ENCODE measurements at regions not wholly inside any gene's neighbourhood (a gene's known extent, or its start where the extent isn't known, plus 50 kb on each side); places are given as distances from the start of the nearest gene placed in this dataset.
"Not testable (repeated sequence)": the region's sequence is repeated elsewhere in the genome, so short reads cannot be mapped to it uniquely, and the experiment has no call there.

DNA sequence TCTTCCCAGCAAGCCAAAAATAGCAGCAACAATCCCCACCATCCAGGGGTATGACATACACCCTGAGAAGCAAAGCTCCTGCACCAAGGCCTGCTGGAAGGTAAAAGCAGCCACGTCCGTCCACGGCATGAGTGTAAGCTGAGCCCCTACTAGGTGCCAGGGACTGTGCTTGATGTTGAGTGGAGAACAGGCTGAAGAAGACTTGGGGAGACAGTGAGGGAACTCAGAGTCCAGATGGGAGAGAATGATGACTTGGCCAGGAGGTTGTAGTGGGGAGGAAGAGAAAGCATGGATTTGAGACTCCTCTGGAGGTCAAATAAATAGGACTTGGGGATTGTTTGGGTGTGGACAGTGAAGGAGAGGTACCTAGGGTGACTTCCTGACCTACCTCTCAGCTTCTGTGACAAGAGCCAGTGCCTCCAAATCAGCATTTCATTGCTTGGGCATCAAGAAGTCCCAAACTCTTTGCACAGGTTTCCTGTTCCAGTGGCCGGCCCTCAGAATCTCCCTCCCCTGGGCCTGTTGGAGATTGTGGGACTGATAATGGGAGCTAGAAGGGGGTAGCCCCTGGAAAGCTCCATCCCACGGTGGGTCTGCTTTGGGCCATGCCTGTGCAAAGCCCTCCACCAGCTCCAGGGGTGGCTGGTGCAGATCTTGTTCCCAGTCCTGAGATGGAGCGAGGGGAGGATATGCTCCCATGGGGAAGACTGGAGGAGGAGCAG lies 58.3 kb upstream of the ADAMTS2 start:
- Histone ChIP-seq H3K27me3 (ENCODE audit: insufficient read depth, low read depth) (peaks cover 54% of the 10 kb centered on the region), H3K9me3 (ENCODE audit: insufficient read depth, low read depth) (peaks cover 9% of the 10 kb centered on the region; the same call in 1 of the 2 replicates), H3K4me2 (no peak overlapping the region), H4K20me1 (ENCODE audit: insufficient read depth) (no peaks in the 10 kb centered on the region), H3K36me3 (ENCODE audit: low read depth) (no peaks in the 10 kb centered on the region), H3K9me2 (ENCODE audit: insufficient read depth) (no peaks in the 10 kb centered on the region), H3K27ac (no peak overlapping the region), H3K4me1 (replicated peaks; ENCODE audit: insufficient read depth) (no peaks in the 10 kb centered on the region), H2AFZ (no peak overlapping the region), H3K79me2 (ENCODE audit: low read depth) (no peaks in the 10 kb centered on the region), H3F3A (ENCODE audit: insufficient read depth, low read depth) (no peaks in the 10 kb centered on the region), H3K4me3 (no peak overlapping the region)
- intact Hi-C loops (cut with micrococcal nuclease; ENCODE audit: unreplicated experiment), result no loop called here
- no peak for DNase-seq
- ChIA-PET CTCF (no interaction called here), POLR2A (ENCODE audit: unreplicated experiment) (no interaction called here)
- no TSS peak for BruUV-seq (replicated peaks)
- no peak for TF ChIP-seq EZH2 (IDR thresholded peaks at IDR 0.05; ENCODE audit: low read depth)

DNA sequence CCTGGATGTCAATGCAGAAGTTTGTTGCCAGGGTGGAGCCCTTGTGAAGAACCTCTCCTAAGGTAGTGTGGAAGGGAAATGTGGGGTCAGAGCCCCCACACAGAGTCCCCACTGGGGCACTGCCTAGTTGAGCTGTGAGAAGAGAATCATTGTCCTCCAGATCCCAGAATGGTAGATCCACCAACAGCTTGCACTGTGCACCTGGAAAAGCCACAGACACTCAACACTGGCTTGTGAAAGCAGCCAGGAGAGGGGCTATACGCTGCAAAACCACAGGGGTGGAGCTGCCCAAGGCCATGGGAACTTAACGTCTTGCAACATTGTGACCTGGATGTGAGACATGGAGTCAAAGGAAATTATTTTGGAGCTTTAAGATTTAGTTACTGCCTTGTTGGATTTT lies 55.2 kb upstream of the ADAMTS2 start:
- H3K4me2 ChIP-seq; H3K36me3 ChIP-seq (ENCODE audit: low read depth); H2AFZ ChIP-seq; DNase-seq; H3K4me1 ChIP-seq (replicated peaks; ENCODE audit: insufficient read depth); H3K9me3 ChIP-seq (ENCODE audit: insufficient read depth, low read depth); BruUV-seq (replicated peaks); H4K20me1 ChIP-seq (ENCODE audit: insufficient read depth); H3K9me2 ChIP-seq (ENCODE audit: insufficient read depth); intact Hi-C loops (cut with micrococcal nuclease; ENCODE audit: unreplicated experiment); H3F3A ChIP-seq (ENCODE audit: insufficient read depth, low read depth); H3K27ac ChIP-seq; POLR2A ChIA-PET (ENCODE audit: unreplicated experiment); H3K79me2 ChIP-seq (ENCODE audit: low read depth); H3K4me3 ChIP-seq; CTCF ChIA-PET: not testable (repeated sequence)
- H3K27me3 ChIP-seq (ENCODE audit: insufficient read depth, low read depth), result peaks cover 22% of the 10 kb centered on the region

DNA sequence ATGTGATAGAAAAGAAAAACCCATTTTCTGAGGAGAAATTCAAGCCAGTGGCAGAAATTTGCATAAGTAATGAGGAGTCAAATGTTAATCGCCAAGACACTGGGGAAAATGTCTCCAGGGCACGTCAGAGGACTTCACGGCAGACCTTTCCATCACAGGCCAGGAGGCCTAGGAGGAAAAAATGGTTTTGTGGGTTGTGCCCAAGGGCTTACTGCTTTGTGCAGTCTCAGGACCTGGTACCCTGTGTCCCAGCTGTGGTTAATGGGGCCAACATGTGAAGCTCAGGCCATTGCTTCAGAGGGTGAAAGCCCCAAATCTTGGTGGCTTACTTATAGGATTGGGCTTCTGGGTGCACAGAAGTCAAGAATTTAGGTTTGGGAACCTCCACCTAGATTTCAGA lies 54.8 kb upstream of the ADAMTS2 start:
- Histone ChIP-seq H3K36me3 (ENCODE audit: low read depth) (no peaks in the 10 kb centered on the region), H2AFZ (no peak overlapping the region), H3K4me3 (no peak overlapping the region), H3K9me3 (ENCODE audit: insufficient read depth, low read depth) (peaks cover 9% of the 10 kb centered on the region; the same call in 1 of the 2 replicates), H3K4me2 (no peak overlapping the region), H4K20me1 (ENCODE audit: insufficient read depth) (no peaks in the 10 kb centered on the region), H3K4me1 (replicated peaks; ENCODE audit: insufficient read depth) (no peaks in the 10 kb centered on the region), H3K9me2 (ENCODE audit: insufficient read depth) (no peaks in the 10 kb centered on the region), H3K79me2 (ENCODE audit: low read depth) (no peaks in the 10 kb centered on the region), H3F3A (ENCODE audit: insufficient read depth, low read depth) (no peaks in the 10 kb centered on the region), H3K27me3 (ENCODE audit: insufficient read depth, low read depth) (peaks cover 18% of the 10 kb centered on the region), H3K27ac (no peak overlapping the region)
- TF ChIP-seq, protein P1, sequence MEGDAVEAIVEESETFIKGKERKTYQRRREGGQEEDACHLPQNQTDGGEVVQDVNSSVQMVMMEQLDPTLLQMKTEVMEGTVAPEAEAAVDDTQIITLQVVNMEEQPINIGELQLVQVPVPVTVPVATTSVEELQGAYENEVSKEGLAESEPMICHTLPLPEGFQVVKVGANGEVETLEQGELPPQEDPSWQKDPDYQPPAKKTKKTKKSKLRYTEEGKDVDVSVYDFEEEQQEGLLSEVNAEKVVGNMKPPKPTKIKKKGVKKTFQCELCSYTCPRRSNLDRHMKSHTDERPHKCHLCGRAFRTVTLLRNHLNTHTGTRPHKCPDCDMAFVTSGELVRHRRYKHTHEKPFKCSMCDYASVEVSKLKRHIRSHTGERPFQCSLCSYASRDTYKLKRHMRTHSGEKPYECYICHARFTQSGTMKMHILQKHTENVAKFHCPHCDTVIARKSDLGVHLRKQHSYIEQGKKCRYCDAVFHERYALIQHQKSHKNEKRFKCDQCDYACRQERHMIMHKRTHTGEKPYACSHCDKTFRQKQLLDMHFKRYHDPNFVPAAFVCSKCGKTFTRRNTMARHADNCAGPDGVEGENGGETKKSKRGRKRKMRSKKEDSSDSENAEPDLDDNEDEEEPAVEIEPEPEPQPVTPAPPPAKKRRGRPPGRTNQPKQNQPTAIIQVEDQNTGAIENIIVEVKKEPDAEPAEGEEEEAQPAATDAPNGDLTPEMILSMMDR (conservative IDR thresholded peaks at IDR 0.05), result no peak
- no peak for TF ChIP-seq EZH2 (IDR thresholded peaks at IDR 0.05; ENCODE audit: low read depth)
- no TSS peak for BruUV-seq (replicated peaks)
- intact Hi-C loops (cut with micrococcal nuclease; ENCODE audit: unreplicated experiment), result no loop called here
- no peak for DNase-seq
- ChIA-PET POLR2A (ENCODE audit: unreplicated experiment) (no interaction called here), CTCF (no interaction called here)

DNA sequence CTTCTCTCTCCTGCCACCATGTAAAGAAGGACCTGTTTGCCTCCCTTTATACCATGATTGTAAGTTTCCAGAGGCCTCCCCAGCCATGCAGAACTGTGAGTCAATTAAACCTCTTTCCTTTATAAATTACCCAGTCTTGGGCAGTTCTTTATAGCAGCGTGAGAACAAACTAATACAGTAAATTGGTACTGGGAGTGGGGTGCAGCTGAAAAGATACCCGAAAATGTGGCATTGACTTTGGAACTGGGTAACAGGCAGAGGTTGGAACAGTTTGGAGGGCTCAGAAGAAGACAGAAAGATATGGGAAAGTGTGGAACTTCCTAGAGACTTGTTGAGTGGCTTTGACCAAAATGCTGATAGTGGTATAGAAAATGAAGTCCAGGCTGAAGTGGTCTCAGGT lies 54.1 kb upstream of the ADAMTS2 start:
- H3K36me3 ChIP-seq (ENCODE audit: low read depth); H3K9me2 ChIP-seq (ENCODE audit: insufficient read depth); H3K9me3 ChIP-seq (ENCODE audit: insufficient read depth, low read depth); H3K79me2 ChIP-seq (ENCODE audit: low read depth); H3K27ac ChIP-seq; H3K4me1 ChIP-seq (replicated peaks; ENCODE audit: insufficient read depth); CTCF ChIA-PET; H2AFZ ChIP-seq; H3F3A ChIP-seq (ENCODE audit: insufficient read depth, low read depth); H3K4me3 ChIP-seq; POLR2A ChIA-PET (ENCODE audit: unreplicated experiment); DNase-seq; H3K4me2 ChIP-seq; intact Hi-C loops (cut with micrococcal nuclease; ENCODE audit: unreplicated experiment); BruUV-seq (replicated peaks); H4K20me1 ChIP-seq (ENCODE audit: insufficient read depth): not testable (repeated sequence)
- H3K27me3 ChIP-seq (ENCODE audit: insufficient read depth, low read depth), result peaks cover 11% of the 10 kb centered on the region
